ENCODE measurements at regions not wholly inside any gene's neighbourhood (a gene's known extent, or its start where the extent isn't known, plus 50 kb on each side); places are given as distances from the start of the nearest gene placed in this dataset.

DNA sequence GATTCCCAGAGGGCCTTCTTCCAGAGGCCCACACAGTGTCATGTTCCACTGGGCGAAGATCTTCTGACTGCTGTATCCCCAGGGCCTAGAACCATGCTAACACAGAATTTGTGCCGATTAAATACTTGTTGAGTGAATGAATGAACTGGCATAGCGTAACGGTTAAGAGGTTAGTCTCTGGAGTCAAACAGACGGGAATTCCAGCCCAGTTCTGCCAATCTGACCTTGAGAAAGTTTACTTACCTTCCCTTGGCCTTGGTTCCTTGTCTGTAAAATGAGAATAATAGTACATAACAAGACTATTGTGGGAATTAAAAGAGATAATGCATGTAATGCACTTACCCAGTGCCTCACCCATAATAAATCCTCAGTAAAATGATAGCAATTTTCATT is 58.3 kb upstream of the PLAC1 start:
- DNase-seq, result no peak

DNA sequence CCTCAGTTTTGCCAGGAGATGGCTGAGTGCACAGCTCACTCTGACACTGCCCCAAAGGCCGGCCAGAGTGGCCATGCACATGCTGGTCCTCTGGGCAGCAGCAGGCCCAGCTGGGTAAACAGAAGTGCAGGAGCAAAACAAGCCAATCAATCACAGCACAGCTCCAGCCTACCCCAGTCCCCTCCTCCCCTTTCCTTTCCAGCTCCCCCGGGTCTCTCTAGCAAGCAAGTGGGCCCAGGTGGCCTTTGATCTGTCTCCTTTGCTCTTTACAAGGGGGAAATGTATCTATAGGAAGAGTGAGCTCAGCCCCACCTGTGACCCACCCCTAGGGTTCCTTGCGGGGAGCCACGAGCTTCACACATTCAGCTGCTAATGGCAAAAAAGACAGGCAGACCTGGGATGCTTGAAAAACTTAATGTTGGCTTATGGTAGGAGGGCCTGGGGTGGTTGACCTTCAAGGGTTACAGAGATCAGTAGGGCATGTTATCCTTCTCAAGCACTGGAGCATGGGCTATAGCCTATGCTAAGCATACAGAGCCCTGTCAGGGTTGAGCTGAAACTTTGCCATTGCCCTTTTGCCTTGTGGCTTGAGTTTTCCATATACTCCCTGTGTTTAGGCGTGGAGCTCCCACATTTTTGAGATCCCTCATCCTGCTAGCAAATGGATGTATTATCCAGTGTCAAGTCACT is 57.8 kb upstream of the PLAC1 start:
- no peak for DNase-seq

DNA sequence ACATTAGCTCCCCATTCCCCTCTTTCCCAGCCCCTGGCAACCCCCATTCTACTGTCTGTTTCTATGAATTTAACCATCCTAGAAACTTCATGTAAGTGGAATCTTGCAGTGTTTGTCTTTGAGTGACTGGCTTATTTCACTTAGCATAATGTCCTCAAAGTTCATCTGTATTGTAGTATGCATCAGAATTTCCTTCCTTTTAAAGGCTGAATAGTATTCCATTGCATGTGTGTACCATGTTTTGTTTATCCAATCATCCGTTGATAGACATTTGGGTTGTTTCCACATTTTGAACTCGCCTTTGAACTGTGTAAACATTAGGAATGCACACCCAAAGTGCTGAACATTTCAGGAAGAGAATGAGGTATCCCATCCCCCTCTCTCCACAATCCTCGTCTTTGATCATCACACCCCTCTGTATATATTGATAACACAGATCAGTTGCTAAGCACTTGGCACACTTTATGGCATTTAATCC is 56.4 kb upstream of the PLAC1 start:
- DNase-seq, result no peak

DNA sequence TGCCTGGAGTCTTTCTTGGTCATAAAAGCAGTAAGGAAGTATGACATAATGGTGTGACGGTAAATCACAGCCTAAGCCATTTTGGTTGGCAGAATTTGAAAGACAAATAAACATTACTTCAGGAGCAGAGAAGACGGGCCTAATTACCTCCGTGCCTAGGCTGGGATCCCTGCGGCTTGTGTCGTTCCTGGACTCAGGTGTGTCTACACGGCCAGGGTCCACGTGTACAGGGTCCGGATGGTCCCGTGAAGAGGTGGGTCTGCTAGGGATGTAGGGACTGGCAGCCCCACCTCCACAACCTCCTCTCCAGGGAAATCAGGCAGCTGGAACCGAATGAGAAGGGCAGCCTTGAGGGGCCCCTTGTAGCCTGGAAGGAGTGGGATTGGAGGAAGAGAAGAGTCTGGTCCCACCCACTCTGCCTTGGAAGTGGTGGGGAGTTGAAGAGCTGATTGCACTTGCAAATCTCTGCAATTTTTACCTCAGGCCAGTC is 55.4 kb upstream of the PLAC1 start:
- no peak for DNase-seq

DNA sequence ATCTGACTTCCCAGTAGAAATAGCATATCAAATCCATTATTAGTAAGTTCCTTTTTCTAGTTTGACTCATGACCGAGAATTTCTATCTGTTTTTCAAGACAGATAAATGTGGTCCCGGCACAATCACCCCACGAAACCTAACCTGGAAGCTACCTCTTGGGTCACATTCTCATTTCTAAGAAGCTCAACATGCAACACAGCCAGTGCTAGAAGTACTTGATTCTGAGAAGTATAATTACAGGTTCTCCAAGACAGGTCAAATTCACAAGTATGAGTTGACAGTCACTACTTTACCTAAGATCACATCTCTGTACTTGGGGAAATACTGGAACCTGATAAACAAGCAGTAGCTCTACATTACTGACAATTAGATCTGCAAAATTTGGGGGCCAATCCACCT is 54.0 kb upstream of the PLAC1 start:
- DNase-seq, result no peak

DNA sequence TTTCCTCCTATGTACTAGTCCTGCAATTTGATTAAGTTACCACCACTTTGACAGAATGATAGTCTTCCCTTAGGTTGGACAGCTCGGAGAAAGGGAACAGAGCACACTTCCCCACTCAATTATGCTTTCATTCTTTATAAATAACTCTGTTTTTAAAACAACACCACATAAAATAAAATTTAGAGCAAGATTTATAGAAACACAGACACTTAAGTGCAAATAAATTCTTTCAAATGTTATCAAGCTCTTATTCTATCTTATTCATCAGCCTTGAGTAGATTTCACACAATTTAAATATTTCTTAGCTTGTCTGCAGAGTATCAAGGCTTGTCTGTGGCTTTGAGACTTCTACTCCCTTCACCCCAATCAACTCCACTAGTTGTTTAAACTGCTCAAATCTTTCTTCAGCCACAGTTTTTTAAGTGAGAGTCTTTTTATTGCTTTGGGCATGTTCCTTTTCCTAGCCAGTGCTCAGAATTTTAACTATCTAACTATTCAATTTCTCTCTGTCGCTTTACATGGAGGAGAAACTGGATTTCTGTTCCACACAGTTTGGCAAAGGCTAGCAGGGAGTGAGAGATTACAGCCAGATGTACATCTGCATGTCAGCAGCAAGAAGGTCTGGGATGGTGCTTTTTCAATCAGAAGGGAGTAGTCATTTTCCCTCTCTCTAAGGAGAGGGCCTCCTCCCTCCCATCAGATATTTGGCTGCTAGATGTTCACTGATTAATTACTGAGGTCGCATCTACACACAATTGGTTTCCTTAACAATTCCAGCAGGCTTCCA is 53.1 kb upstream of the PLAC1 start:
- DNase-seq, result no peak

All from 8988T (cell line).